Epithelial cell of prostate (primary cell): ENCODE measurements at regions not wholly inside any gene's neighbourhood (a gene's known extent, or its start where the extent isn't known, plus 50 kb on each side); places are given as distances from the start of the nearest gene placed in this dataset.

Experiments
- DNase-seq: peaks from one replicate; pipeline ENCODE4 v3.0.0-alpha.2; 2011; ENCODE audit warnings: low read depth, low spot score
- H3K27ac ChIP-seq: fragments of 450-650 bp; 2 replicates; pipeline ENCODE4 v1.5.1; 2017; ENCODE audit warnings: mild to moderate bottlenecking

DNA sequence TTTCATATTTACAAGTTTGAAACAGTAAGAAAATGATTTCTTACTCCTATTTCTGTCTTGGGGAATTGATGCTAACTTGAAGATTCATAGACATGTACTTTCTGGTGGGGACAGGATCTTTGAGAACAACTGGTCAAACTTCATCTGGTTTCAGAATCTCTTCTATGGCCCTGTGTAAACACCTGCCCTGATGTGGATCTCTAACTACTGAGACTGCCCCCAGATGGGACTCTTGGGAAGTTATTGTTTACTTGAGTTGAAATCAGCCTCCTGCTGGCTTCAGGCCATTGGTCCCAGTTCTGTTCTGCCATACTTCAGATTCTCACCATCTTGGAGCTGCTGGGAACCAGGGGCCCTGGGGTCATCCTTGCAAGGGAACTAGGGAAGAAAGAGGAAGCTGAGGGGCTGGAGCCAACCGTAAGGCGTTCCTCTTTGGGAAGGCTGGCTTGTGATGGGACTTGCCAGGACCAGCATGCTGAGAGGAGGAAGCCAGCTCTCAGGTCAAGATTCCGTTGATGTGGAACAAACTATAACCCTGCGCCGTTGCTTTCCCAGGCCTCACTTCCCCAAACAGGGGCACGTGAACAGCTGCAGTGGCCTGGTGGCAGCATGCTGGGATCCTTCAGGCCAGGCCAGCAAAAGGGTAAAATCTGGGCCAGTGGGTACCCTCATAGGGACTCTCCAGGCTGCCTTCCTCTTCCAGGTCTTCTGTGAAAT is 135.5 kb upstream of the CXCR4 start:
- DNase-seq: no peak
- no peak overlapping the region for H3K27ac ChIP-seq

DNA sequence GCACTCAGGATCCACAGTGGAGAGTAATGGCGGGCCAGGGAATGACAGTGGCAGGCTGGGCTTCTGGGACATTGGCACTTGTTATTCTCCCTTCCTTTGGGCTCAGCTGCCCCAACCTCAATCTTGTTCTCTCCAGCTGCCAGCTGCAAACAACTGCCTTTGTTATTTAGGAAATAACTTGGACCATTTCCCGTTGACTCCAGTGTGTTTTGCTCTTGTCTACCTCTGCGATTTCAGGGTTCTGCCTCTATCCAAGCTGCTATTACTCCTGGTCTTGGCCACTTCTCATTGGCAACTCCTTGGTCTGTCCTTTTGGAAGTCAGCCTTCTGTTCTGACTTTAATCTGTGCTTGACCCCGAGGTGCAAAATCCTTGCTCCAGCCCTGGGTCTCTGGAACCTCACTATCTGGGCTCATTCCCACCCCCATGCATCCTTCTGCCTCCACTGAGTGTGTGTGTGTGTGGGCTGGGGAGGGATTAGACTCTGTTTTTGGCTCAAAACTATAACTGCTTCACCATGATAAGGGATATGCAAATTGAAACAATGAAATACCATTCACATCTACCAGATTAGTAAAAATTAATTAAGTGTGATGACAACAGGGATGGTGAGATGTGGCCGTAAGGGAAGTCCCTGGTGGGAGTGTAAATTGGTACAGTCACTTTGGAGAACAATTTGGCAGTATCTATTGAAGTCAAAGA is 134.1 kb upstream of the CXCR4 start:
- no peak for DNase-seq
- H3K27ac ChIP-seq: no peak overlapping the region

DNA sequence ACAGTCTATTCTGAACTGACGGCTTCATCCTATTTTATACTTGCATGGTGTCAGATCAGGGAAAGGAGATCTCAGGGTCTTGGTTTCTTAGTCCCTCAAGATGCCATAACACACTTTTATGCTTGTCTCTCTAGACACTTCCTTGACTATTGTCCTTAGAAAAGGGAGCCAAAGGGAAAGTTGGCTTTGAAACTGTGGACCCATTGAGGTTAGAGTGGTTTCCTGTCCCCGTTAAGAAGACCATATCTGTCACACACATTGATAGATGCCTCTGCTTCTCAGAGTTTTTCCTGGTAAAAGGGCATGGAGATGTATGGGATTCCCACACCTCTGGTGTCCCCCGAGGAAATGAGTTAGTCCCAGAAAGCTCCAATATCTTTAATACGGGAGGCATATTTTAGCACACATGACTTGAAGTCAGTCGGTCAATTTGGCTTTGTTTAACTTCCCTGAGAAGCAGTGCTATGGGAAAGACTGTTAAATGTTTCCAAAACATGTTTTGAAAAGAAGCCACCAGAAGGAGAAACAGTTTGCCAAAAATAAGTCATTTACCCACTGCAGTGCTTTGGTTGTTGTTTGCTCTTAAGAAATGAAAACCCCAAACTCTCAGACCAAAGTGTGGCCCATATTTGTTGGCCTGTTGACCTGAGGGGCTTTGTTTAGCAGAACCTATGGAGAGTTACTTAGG is 133.4 kb upstream of the CXCR4 start:
- no peak overlapping the region for H3K27ac ChIP-seq
- no peak for DNase-seq

DNA sequence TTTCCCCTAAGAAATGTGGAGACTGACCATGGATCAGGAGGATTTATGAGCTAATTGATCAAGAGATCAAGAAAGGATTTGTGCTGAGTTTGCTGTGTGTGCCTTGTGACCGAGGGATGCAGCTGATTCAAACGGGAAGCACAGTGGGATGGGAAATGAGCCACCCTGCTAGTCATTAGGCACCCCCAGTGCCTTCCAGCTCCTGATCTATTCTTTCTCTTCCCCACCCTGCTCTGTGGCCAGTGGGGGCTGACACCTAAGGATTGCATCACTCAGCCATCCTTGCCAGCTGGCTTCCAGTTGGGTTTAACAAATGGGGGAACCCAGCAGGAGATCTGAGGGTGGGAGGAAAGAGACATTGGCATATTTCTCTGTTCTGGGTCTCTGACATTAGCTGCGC is 132.2 kb upstream of the CXCR4 start:
- no peak overlapping the region for H3K27ac ChIP-seq
- DNase-seq: no peak

DNA sequence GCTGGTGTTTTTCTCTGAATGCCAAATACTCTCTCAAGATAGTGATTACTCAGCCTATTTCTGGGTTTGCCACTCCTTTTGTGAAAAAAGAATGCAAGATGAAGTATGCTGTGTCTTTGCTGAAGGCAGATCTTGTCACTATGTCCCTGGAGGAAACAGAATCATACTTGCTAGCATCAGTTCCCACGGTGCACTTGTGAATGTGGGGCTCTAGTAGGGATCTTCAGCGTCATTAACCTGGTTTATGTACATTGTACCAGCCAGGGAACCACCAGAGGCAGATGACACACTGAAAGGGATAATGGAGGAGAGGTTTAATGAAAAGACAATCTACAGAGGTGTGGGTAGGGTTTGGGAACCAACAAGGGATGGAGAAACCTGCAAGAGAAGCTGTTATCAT is 131.0 kb upstream of the CXCR4 start:
- no peak for DNase-seq
- no peak overlapping the region for H3K27ac ChIP-seq

DNA sequence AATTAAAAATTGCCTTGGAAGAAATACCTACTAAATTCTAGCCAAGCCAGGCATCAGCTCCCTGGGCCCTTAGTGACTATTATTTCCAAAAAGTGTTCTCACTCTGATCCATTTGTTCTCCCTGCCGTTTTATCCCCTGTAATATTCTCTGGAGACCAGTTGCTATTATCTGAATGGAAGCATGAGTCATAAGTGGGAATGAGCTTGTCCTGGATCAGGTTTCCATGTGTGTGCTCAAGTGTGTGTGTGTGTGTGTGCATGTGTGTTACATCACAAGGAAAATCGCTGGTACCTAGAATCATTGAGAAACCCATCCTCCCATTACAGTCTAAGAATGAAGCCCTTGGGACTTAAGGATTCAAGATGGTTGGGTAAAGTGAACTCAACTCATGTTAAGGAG is 130.3 kb upstream of the CXCR4 start:
- no peak for DNase-seq
- H3K27ac ChIP-seq: no peak overlapping the region

DNA sequence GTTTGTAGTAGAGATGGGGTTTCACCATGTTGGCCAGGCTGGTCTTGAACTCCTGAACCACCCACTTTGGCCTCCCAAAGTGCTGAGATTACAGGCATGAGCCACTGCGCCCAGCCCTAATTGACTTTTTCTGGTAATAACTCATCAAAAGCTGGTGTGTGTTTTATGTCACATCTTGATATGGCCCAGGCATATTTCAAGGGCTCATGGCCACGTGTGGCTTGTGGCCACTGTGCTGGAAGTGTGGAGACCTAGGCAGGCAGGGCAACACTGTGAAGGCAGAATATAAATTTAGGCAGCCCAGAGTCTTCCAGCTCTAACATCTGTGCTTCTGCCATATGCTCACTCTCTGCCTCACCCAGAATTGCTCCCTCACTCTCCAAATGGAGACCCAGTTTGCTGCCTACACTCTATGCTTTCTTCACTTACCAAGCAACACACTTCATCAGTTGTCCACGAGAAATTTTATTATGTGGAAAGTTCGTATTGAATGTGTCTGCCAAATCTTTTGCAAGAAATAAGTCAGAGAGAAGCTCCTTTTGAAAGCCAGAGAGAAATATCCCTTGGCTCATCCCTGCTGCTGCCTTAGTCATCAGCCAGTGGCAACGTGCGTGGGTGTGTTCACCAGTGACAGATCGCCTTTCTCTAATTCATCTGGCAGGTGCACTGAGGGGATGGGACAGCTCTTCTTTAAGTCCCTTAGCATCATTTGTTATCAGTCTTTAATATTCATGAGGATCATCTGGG is 129.4 kb upstream of the CXCR4 start:
- DNase-seq: no peak
- H3K27ac ChIP-seq: no peak overlapping the region

DNA sequence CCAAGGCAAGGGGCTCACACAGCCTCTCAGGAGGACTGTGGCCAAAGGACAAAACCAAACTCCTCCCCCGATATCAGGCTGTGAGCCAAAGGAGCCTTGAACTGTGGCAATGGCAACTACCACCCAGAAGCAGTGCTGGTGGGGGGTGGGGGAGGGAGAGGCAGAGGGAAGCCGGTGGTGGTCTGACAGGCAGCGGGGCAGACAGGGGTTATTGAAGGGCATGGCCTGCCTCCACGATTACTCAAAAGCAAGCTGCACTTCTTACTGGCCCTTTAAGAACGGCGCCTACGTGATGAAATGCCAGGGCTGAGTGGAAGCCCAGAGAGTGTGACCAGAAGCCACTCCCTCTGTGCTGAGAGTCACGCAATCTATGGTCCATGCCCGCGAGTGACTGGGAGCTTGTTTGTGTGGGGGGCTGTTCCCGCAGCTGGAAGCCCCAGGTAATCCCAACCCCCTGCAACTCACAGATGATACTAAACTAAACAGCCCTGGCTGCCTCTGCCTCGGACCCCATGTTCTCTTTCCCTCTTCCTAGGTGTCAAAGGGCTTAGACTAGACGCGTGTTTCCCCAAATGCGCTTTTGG is 128.2 kb upstream of the CXCR4 start:
- no peak for DNase-seq
- H3K27ac ChIP-seq: no peak overlapping the region

DNA sequence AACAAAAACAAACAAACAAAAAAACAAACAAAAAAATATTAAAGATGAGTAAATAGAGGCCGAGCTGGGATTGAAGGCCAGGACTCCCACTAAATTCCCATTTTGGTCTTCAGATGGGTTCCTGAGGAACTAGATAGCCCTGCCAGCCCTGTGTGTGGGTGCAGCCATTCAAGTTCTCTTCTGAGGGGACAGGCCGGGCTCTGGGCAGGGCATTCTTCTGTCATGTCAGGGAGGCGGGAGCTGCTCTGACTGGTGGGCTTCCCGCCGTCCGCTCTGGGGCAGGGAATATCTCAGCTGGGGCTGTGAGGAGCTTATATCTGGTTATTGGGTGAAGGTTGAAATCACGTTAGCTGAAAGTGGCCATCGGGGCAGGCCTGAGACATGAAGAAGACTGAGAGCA is 127.3 kb upstream of the CXCR4 start:
- DNase-seq: no peak
- H3K27ac ChIP-seq: no peak overlapping the region

DNA sequence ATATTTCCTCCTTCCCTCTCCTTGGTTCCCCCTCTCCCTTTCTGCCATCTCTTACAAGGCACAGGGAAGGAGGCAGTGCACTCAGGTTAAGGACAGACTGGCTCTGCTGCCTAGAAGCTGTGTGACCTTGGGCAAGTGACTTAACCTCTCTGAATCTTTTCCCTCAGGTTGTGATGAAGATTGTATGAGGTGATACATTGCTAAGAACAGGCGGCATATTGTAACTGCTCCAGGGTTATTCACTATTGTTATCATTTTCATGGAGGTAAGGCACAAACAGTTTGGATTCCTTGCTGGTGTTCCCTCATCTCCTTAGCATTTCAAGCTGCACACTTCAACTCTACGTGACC is 126.6 kb upstream of the CXCR4 start:
- H3K27ac ChIP-seq: no peak overlapping the region
- DNase-seq: no peak

DNA sequence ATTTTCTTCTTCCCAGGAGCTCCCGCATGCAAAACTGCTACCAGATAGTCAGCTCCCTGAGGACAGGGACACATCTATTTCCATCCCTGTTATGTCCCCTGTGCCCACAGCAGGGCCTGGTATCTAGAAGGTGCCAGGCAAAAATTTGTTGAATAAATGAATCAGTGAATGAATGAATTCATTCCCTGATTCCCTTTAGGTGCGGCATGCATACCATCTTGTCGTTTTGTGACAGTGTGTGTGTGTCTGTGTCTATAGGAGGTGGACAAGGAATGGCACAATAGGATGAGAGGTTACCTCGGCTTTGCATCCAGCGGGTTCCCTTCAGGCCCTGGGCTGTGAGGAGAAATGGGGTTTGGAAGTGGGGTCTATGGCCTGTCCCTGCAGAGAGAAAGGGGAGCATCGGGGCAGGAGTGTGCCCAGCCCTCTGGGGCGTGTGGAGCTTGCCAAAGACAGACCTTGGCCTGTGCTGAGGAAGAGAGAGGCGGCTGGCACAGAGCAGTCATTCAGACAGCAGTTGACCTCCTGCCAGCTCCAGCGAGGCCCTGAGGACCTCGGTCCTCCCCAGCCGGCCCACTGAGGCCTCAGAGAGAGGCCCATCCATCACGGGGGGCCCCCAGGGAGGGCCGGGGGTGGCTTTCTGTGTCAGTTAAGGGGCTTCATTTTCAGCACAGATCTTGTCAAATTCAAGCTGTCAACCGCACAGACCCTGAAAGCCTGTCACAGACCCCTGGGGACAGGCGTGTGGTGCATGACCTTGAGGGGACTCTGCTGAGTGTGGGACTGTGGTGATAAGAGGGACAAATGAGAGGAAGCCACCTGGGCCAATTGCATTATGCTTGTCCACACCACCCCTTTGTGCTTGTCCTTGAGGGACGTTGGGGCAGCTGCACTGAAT is 125.9 kb upstream of the CXCR4 start:
- no peak for DNase-seq
- H3K27ac ChIP-seq: no peak overlapping the region

DNA sequence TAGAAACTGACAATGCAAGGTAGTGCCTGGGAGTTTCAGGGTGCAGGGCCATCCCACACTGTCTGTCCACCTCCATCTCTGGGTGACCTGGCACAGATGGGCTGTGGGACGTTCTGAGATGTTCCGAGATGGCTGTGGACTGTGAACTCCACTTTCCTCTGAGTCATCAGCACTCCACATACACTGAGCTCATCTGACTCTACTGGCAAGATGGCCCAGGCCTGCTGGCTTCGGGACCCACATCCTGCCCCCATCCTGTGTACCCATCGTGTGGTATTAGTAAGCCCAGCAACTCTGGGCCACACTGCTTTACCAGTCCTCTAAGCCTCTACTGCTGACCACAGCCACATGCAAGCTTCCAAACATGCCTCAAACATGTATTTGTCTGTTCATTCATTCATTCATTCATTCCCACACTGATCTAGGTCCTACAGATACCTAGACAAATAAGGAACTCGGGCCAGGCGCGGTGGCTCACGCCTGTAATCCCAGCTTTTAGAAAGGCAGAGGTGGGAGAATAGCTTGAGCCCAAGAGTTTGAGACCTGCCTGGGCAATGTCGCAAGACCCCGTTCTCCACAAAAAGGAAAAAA is 124.8 kb upstream of the CXCR4 start:
- no peak for DNase-seq
- no peak overlapping the region for H3K27ac ChIP-seq

DNA sequence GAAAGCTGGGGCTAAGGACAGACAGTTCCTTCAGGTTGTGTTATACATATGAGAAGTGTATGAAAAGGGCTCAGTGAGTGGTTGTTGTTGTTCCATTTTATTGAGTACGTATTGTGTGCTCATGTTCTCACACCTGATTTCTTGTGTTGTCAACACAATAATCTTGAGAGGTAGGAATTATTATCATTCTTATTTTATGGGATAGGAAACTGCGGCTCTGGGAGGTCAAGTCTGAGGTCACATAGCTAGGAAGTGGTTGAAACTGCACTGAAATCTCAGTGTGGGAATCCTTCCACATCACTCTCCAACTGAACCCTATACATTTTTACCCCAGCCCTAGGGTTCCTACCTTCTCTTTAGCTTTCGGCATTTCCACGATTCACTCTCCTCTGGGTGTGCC is 124.2 kb upstream of the CXCR4 start:
- no peak for DNase-seq

DNA sequence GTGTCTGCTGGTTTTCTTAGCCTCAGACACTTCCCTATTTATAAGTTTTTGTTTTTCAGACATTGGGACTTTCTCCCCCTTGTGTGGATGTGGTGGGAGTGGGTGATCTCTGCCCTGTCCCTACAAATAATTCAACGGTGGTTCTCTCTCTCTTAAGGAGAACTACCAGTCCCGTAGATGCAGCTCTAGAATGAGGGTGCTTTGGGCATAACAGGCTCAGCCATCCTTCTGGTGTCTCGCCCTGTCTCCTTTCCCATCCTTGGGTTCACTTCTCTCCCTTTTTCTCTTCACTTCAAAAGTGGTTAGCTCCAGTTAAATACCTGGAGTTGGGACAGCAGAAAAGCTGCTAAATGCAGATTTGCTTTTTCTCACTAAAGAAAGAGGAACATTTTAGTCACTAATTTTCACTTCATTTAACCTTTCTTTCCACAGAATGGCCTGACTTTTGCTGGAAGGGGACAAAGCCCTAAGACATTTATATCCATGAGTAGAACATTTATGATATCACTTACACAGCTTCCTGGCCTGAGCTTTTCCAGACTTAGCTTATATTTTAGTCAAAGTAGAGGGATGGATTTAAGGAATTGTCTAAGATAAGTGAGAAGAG is 121.2 kb upstream of the CXCR4 start:
- H3K27ac ChIP-seq: peak overlapping the region; percentile 68
- no peak for DNase-seq

More for the DNA sequence above, 124.2 kb upstream of the CXCR4 start:
- no peak overlapping the region for H3K27ac ChIP-seq

DNA sequence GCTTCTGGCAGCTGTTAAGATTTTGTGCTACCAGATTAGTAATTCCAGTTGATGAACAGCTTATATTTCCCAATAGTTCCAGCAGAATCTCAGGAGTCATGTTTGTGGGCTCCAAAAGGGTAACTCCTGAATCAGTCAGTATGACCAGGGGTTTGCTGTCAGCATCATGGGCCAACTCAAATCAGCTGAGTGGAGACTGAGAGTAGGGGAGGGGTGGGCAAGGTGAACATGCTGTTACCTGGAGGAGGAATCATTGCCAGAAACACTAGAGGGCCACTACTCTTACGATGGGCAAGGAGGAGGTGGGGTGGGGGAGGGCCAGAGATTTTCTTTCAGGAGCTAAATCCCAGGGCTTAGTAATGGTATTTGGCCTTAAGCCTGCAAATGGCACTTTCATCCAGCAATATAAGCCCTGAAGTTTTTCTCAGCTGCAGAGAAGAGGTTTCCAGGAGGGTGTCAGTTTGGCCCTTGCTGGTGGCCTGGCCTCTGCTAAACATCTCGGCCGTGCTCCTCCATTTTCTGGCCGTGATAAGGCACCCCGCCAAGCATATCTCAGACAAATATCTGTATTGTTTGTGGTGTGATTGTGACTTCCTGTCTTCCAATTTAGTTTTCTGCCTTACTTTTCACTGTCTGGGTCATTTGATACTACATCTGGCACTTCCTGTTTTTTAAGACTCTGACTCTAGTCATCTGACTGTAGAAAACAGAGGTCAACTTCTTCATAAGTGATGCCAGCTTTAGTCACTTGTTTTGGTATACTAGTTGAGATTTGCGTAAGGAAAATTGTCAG is 120.5 kb upstream of the CXCR4 start:
- peak; percentile 26 for DNase-seq
- H3K27ac ChIP-seq: peak overlapping the region; percentile 68

DNA sequence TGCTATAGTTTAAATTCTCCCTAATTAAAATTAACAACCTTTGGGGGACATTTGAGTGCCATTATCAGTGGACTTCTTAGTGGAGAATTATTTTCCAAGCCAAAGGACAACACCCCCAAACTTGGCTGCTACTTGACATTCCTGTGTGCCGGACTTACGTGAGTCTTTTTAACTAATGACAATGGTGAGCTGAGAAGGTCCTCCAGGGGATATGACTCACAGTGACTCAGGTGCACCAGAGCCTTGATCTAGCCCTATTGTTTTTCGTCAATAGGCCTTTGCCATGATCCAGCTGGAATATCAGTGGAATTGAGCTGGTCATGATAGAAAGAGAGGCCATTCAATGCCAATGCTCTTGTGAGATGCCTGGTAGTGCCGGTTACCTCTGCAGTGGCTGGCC is 118.1 kb upstream of the CXCR4 start:
- peak; percentile 45 for DNase-seq
- H3K27ac ChIP-seq: no peak overlapping the region

DNA sequence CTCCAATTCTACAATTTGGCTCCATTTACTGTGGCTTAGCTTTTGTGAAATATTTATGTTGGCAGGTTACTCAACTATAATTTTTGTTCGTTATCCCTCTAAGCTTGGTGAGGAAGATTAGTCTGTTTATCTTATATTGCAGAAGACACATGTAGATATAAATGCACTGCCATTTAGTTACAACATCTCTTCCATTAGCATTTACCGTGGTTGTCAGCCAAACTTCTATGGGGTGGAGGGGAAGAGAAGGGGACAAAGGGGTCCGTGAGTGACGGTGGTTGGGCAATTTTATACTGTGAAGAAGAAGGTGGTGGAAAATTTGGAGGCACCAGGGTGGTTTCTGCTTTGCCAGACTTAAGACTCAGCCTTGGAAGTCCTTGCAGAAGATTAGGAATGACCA is 117.6 kb upstream of the CXCR4 start:
- no peak for DNase-seq
- no peak overlapping the region for H3K27ac ChIP-seq

DNA sequence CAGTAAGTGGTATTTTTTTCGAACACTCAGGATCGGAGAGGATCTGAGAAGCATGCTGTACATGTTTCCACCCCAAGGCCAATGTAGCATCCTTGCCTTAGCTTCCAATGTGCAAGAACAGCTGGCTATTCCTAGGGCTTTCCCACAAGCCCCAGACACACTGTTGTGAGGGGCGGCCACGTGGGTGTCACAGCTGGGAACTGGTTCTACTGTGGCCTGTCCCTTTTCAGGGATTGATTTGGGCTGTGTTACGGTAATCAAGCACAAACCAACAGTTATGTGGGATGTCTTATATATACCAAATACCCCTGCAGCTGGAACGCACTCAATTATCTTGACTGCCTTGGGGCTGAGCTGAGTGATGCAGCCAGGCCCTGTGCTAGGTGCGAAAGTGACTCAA is 116.3 kb upstream of the CXCR4 start:
- no peak for DNase-seq
- H3K27ac ChIP-seq: no peak overlapping the region
